DND-41 (cell line): ENCODE measurements at regions not wholly inside any gene's neighbourhood (a gene's known extent, or its start where the extent isn't known, plus 50 kb on each side); places are given as distances from the start of the nearest gene placed in this dataset.

Experiments used
- ATAC-seq: fragments of 200-7000 bp; cut with Tn5 transposase; 3 replicates; pipeline ENCODE4 v1.9.1; 2021; ENCODE audit warnings: low read depth; ENCODE audit not compliant: insufficient read depth
- DNase-seq: peaks from one replicate; pipeline ENCODE4 v3.0.0-alpha.2; 2020
- H2AFZ ChIP-seq: 2 replicates; pipeline ENCODE4 v1.6.0; 2012; ENCODE audit warnings: low read depth, low read length
- H3K27ac ChIP-seq: 2 replicates; pipeline ENCODE4 v1.5.1; 2012; ENCODE audit warnings: low read length, inconsistent platforms
- H3K27me3 ChIP-seq: fragments of 200-600 bp; sonication (generic); 2 replicates; pipeline ENCODE4 v1.6.0; 2012; ENCODE audit warnings: low read length, mild to moderate bottlenecking, inconsistent platforms; ENCODE audit not compliant: insufficient read depth, poor library complexity
- H3K36me3 ChIP-seq: 2 replicates; pipeline ENCODE4 v1.5.1; 2012; ENCODE audit warnings: low read length, inconsistent platforms; ENCODE audit not compliant: insufficient read depth
- H3K4me1 ChIP-seq: 2 replicates; pipeline ENCODE4 v1.5.1; 2012; ENCODE audit warnings: mild to moderate bottlenecking, low read length; ENCODE audit not compliant: insufficient read depth
- H3K4me2 ChIP-seq: 2 replicates; pipeline ENCODE4 v1.6.0; 2012; ENCODE audit warnings: mild to moderate bottlenecking, moderate library complexity, low read length, inconsistent platforms; ENCODE audit not compliant: insufficient read depth
- H3K4me3 ChIP-seq, 2 experiments: fragments of 200-600 bp in 1 of 2; shearing (Covaris generic) in 1 of 2; 2 replicates each; pipeline ENCODE4 v1.5.1; 2012 to 2016; ENCODE audit warnings: inconsistent platforms in 2 of 2, low read length in 2 of 2, mild to moderate bottlenecking in 2 of 2, low read depth in 1 of 2, moderate library complexity in 1 of 2
- H3K79me2 ChIP-seq: 2 replicates; pipeline ENCODE4 v1.6.0; 2012; ENCODE audit warnings: low read length, inconsistent platforms; ENCODE audit not compliant: insufficient read depth
- H3K9ac ChIP-seq: 2 replicates; pipeline ENCODE4 v1.6.0; 2012; ENCODE audit warnings: low read depth, mild to moderate bottlenecking, inconsistent platforms, low read length, moderate library complexity
- H3K9me3 ChIP-seq: 2 replicates; pipeline ENCODE4 v1.5.1; 2012; ENCODE audit warnings: low read length, moderate library complexity, mild to moderate bottlenecking, inconsistent platforms; ENCODE audit not compliant: insufficient read depth, severe bottlenecking
- H4K20me1 ChIP-seq: 2 replicates; pipeline ENCODE4 v1.6.0; 2012; ENCODE audit warnings: low read length; ENCODE audit not compliant: insufficient read depth
- CTCF ChIP-seq: IDR thresholded peaks from 2 replicates; pipeline ENCODE4 v1.5.1; 2012; ENCODE audit warnings: borderline replicate concordance, low read length, moderate library complexity, mild to moderate bottlenecking; ENCODE audit not compliant: poor library complexity, severe bottlenecking; ENCODE audit errors: extremely low read depth
- EZH2 ChIP-seq: IDR thresholded peaks from 3 replicates; pipeline ENCODE4 v1.6.1; 2012; ENCODE audit warnings: borderline replicate concordance, low read depth, mild to moderate bottlenecking, moderate library complexity, low read length, inconsistent platforms; ENCODE audit not compliant: severe bottlenecking

- no peak overlapping the region for H3K4me2 ChIP-seq
- no peak overlapping the region for H3K9ac ChIP-seq
- no peaks in the 10 kb centered on the region for H3K36me3 ChIP-seq
- no peak for DNase-seq
- no peaks in the 10 kb centered on the region for H3K27me3 ChIP-seq
- no peaks in the 10 kb centered on the region for H4K20me1 ChIP-seq
- no peaks in the 10 kb centered on the region for H3K4me1 ChIP-seq
- no peak for ATAC-seq
- no peaks in the 10 kb centered on the region for H3K9me3 ChIP-seq
- H3K79me2 ChIP-seq: no peaks in the 10 kb centered on the region
- H3K27ac ChIP-seq: no peak overlapping the region
- TF ChIP-seq EZH2 (no peak), CTCF (no peak)
- no peak overlapping the region for H3K4me3 ChIP-seq
- H2AFZ ChIP-seq: no peak overlapping the region
These were observed 561.1 kb downstream of the PRDM9 start for GRCh38 chr5:24068524-24068923.

DNA sequence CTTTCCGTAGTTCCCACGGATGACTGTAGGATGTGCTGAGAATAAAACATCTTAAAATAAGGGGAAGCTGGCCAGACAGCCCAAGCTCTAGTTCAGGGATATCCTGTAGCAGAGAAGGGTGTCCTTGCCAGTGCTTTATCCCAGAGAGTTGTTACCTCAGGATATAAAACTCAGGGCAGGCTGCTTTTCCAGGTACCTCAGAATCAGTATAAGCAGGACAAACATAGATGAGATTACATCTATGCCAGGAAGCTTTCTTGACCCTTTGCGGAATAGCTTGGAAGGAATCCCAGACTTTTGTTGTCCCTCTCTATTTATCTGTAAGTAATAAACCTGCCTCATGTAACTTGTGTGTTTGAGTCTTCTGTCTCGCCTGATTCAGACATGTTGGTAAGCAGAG lies 565.7 kb downstream of the PRDM9 start:
- no peak for DNase-seq
- no peaks in the 10 kb centered on the region for H3K4me1 ChIP-seq
- H3K79me2 ChIP-seq: no peaks in the 10 kb centered on the region
- H3K9ac ChIP-seq: no peak overlapping the region
- H3K4me2 ChIP-seq: no peak overlapping the region
- H3K36me3 ChIP-seq: no peaks in the 10 kb centered on the region
- H3K9me3 ChIP-seq: no peaks in the 10 kb centered on the region
- H2AFZ ChIP-seq: no peak overlapping the region
- H3K27ac ChIP-seq: no peak overlapping the region
- TF ChIP-seq EZH2: no peak
- TF ChIP-seq CTCF: no peak
- no peaks in the 10 kb centered on the region for H4K20me1 ChIP-seq
- no peak for ATAC-seq
- no peaks in the 10 kb centered on the region for H3K27me3 ChIP-seq
- no peak overlapping the region for H3K4me3 ChIP-seq

DNA sequence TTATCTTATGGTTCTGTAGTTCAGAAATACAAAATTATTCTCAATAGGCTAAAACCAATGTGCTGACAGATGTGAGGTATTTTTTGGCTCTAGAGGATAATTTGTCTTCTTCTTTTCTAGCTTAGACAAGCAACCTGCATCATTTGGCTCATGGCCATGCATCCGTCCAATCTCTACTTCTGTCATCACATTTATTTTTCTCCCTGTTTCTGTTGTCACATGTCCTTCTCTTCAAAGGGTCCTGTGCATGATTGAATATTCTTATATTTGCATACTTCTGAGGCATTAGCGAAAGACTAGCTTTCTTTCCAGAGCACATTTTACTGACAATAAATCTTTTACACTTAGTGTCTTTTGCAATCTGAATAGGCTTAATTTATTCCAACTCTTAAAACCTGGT lies 564.7 kb downstream of the CDH10 start:
- no peak for ATAC-seq
- TF ChIP-seq CTCF: no peak
- no peak for TF ChIP-seq EZH2

GRCh38 chr5:24094081-24094679 lies 550.6 kb downstream of the CDH10 start:
- no peaks in the 10 kb centered on the region for H3K27me3 ChIP-seq
- H3K27ac ChIP-seq: no peak overlapping the region
- H3K4me2 ChIP-seq: no peak overlapping the region
- no peaks in the 10 kb centered on the region for H3K36me3 ChIP-seq
- ATAC-seq (no peak), DNase-seq (no peak)
- H3K9ac ChIP-seq: no peak overlapping the region
- H3K4me3 ChIP-seq: no peak overlapping the region
- no peak overlapping the region for H2AFZ ChIP-seq
- no peaks in the 10 kb centered on the region for H3K9me3 ChIP-seq
- no peaks in the 10 kb centered on the region for H3K79me2 ChIP-seq
- no peaks in the 10 kb centered on the region for H4K20me1 ChIP-seq
- no peak for TF ChIP-seq EZH2
- TF ChIP-seq CTCF: no peak
- no peaks in the 10 kb centered on the region for H3K4me1 ChIP-seq

More for the DNA sequence above, 564.7 kb downstream of the CDH10 start:
- H3K79me2 ChIP-seq: no peaks in the 10 kb centered on the region
- no peak overlapping the region for H2AFZ ChIP-seq
- H3K4me2 ChIP-seq: no peak overlapping the region
- no peak for DNase-seq
- H3K27ac ChIP-seq: no peak overlapping the region
- H4K20me1 ChIP-seq: no peaks in the 10 kb centered on the region
- H3K4me1 ChIP-seq: no peaks in the 10 kb centered on the region
- H3K9ac ChIP-seq: no peak overlapping the region
- H3K27me3 ChIP-seq: no peaks in the 10 kb centered on the region
- no peaks in the 10 kb centered on the region for H3K36me3 ChIP-seq
- no peaks in the 10 kb centered on the region for H3K9me3 ChIP-seq
- H3K4me3 ChIP-seq: no peak overlapping the region
